ENCODE measurements at regions not wholly inside any gene's neighbourhood (a gene's known extent, or its start where the extent isn't known, plus 50 kb on each side); places are given as distances from the start of the nearest gene placed in this dataset.

DNA sequence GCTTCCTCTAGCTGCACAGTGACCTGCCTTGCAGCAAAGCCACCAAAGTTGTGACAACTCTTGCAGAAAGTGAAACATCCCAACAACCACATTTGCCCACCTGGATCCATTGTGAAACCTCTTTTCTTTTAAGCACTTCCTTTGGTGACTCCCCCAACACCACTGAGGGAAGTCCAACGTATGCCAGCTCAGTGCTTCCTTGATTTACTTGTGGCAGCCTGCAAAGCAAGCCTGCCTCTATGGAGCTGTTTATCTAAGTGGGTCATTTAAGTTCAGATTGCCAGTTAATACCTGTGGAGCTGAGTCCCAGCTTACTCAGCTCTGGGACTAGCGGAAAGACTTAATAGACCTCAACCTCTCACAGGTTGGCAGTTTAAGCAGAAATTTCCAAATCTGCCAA, 230.8 kb upstream of the GHITM start:
- no peak for DNase-seq (ENCODE audit: low spot score in 2 of 2)
- no peak for ATAC-seq
- no peaks in the 10 kb centered on the region for H3K36me3 Mint-ChIP-seq
- H3K27ac Mint-ChIP-seq: no peak overlapping the region
- H3K9me3 Mint-ChIP-seq: peaks cover under 1 to 3% of the 10 kb centered on the region in 2 donors

DNA sequence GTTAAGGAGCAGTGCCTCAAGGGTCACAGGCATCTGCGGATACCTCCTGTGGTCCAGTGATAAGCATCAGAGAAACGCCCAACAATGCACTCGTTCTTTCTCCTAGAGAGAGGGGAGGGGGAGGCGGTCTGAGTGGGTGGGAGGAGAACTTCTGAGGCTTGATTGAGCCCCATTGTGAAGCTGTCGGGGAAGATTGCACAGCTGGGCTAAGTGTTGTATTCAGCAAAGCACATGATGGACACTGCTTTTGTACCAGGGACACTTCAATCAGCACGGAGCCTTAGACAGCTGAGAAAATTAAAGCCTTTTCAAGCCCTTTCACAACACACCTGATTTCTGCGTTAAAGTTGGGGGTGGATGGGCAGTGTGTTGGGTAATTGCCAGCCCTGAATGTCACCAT, 230.3 kb upstream of the GHITM start:
- Mint-ChIP-seq H3K36me3 (no peaks in the 10 kb centered on the region), H3K9me3 (peaks cover 0 to 1% of the 10 kb centered on the region in 2 donors), H3K27ac (no peak overlapping the region)
- no peak for ATAC-seq
- DNase-seq (ENCODE audit: low spot score in 2 of 2): no peak

DNA sequence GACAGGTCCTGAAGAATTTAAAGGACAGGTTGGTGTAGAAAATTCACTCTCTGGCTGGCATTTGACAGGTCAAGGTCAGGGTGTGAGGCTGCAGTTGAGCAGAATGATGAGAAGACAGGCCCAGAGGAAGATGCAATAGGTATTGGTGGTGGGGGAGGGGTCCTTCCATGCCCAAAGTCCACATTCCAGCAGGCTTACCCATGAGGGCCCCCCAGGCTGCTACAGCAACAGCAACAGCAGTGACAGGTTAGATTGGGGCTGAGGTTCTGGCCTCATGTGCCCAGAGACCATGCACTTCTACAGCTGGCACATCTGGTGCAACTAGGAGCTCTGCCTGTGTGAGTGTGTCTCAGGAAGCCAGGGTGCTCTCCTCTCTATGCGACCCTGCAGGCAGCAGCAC, 223.5 kb upstream of the GHITM start:
- Mint-ChIP-seq H3K9me3 (no peaks in the 10 kb centered on the region), H3K27ac (no peak overlapping the region), H3K36me3 (no peaks in the 10 kb centered on the region)
- DNase-seq (ENCODE audit: low spot score in 2 of 2): no peak
- no peak for ATAC-seq

DNA sequence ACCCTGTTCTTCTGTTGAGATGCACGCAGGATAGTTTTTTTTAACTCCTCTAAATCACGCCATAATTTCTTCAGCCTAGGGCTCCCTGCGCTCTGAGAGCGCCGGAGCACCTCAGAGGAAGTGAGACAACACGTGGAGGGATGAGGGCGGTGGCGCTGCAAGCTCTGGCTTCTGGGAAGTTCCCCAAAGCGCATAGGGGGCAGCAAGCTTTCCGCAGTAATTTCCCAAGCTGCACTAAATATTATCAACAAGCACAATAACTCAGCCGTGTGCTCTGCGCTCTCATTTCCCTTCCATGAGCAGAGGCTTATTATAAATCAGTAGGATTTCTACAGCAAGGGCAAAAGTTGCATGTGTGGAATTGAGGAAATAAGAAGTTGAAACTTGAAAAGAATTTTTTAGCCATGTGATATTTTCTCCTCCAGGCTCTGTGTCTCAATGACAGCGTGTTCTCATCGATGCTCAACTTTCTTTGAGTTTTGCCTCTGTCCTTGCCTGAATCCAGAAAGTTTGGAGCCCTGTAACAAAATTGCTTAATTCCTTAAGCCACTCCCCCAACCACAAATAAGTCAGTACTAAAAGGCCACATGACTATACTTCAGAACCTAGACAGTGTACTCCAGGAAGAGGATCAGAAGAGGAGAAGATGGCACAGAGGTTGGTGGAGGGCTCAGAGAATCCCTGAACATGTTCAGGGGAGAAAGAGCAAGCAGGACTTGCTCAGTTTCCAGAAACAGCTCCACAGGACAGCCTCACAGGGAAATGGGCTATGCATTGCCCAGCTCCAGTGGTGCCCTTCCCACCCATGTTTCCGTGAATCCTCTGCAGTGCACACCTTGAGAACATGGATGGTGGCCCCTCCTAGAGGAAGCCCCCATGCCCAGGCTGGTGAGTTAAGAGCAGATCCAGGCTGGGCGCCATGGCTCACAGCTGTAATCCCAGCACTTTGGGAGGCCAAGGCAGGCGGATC, 221.5 kb upstream of the GHITM start:
- Mint-ChIP-seq H3K9me3 (no peaks in the 10 kb centered on the region), H3K27ac (no peak overlapping the region), H3K36me3 (no peaks in the 10 kb centered on the region)
- ATAC-seq (no peak), DNase-seq (ENCODE audit: low spot score in 2 of 2) (no peak)

DNA sequence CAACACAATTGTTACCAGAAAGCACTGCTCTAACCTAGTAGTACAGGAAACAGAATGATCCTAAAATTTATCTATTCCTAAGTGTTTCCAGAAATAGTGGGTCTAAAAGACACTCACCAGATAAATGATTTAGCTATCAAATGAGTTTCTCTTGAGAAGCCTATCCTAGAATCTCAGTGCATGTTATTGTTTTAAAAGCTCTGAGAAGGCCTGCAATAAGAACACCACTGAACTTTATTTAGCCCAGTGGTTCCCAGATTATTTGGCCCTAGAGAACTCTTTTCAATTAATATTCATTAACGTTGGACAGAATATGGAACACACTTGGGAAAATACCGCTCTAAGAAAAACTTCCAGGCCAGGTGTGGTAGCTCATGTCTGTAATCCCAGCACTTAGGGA, 220.1 kb upstream of the GHITM start:
- Mint-ChIP-seq H3K27ac (no peak overlapping the region), H3K36me3 (no peaks in the 10 kb centered on the region), H3K9me3 (no peaks in the 10 kb centered on the region)
- ATAC-seq (no peak), DNase-seq (ENCODE audit: low spot score in 2 of 2) (no peak)

DNA sequence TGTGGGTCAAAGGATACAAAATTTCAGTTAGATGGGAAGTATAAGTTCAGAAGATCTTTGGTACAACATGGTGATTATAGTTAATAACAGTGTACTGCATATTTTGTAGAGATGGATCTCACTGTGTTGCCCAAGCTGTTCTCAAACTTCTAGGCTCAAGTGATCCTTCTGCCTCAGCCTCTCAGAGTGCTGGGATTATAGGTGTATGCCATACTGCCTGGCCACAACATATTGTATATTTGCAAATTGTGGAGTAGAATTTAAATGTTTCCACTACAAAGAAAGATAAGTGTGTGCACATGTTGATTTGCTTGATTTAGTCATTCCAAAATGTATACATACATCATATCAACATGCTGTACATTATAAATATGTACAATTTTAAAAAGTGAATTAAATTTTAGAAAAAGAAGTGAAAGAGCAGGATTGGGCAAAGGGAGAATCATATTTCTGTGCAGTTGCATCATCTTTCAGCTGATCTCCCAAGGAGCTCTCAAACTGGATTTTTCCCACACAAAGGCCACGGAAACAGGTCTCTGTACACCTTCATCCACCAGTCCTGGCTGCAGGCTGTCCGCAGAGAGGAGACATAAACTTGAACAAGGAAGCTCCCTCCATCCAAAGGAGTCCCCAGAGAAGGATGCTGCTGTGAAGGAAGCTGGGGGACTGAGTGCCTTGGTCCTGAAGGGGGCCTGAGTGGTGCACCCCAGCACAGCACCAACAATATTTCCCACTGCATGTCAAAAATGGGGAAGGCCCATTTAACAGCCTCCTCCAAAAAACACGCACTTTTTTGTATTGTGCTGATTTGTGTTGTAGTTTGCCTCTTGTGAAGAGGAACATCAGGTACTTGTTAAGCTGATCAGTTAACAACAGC, 217.1 kb upstream of the GHITM start:
- H3K36me3 Mint-ChIP-seq: no peaks in the 10 kb centered on the region
- no peak for DNase-seq (ENCODE audit: low spot score in 2 of 2)
- H3K9me3 Mint-ChIP-seq: no peaks in the 10 kb centered on the region
- no peak for ATAC-seq
- H3K27ac Mint-ChIP-seq: no peak overlapping the region

DNA sequence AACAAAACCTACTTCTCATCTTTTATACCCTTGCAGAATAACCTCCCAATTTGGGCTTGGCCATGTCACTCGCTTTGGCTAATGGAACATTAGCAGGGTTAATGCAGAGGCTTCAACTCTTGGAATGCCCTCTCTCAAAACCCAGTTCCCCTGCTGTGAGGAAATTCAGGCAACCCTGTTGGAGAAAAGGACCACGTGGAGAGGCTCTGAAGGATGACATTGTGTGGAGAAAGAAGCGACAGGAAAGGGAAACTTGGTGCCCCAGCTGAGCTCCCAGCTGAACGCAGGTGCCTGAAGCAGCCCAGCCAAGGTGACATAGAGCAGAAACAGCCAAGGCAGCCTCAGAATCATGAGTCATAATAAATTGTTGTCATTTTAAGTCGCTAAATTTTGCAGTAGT, 214.2 kb upstream of the GHITM start:
- no peaks in the 10 kb centered on the region for H3K9me3 Mint-ChIP-seq
- H3K36me3 Mint-ChIP-seq: no peaks in the 10 kb centered on the region
- ATAC-seq (no peak), DNase-seq (ENCODE audit: low spot score in 2 of 2) (no peak)
- H3K27ac Mint-ChIP-seq: no peak overlapping the region

DNA sequence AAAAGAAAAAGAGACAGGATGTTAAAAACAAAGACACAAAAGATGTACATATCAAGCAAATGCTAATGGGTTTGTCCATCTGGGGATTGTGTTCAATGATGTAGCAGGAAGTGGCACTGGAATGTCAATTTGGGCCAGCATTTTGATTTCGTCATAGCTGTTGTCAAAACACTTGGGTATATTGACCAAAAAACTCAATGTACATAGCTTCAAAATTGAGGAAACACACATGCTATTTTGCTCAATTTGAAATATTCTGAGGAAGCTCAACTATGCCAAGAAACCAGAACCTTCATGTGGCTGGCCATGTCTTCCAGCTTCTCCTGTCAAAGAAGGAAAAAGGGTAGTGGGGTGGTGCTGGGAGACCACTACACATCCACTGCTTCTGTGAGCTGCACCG, 212.7 kb upstream of the GHITM start:
- H3K27ac Mint-ChIP-seq: no peak overlapping the region
- no peak for DNase-seq (ENCODE audit: low spot score in 2 of 2)
- H3K36me3 Mint-ChIP-seq: no peaks in the 10 kb centered on the region
- no peak for ATAC-seq
- H3K9me3 Mint-ChIP-seq: no peaks in the 10 kb centered on the region

DNA sequence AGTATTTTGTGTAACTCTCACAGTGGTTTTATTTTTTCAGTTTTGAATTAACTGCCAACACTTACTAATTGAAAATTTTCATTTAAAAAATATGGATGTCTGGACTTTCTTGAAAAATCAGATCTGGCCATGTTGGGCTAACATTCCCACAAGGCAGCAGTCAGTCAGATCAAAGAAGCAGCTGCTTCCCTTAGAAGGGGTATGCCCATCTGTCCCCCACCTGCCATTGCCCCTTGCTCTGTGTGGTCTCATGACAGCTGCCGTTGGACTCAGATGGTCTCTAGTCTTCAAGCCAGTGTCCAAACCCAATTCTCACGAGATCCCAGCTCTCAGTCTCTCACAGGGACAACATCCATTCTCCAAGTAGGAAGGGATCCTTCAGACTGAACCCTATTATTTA, 212.1 kb upstream of the GHITM start:
- Mint-ChIP-seq H3K36me3 (no peaks in the 10 kb centered on the region), H3K9me3 (no peaks in the 10 kb centered on the region), H3K27ac (no peak overlapping the region)
- no peak for DNase-seq (ENCODE audit: low spot score in 2 of 2)
- ATAC-seq: no peak

DNA sequence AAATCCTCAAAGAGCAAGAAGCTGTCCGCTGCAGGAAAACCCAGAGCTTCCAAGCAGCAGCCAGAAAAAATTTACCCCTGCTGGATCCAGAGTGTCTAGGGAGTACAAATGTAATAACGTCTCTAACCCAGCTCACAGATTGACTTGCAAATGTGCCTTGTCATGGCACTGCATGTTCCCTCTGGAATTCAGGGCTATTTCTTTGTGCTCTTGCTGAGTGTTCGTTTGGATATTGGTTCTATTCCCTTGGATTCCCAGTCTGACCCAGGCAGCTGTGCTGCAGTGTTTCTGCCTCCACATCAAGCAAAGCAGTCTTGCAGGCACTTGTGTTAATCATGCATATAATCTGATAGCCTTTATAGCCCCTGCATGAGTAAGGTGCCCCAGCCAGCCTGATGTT, 209.9 kb upstream of the GHITM start:
- DNase-seq (ENCODE audit: low spot score in 2 of 2) (no peak), ATAC-seq (no peak)
- Mint-ChIP-seq H3K27ac (no peak overlapping the region), H3K36me3 (no peaks in the 10 kb centered on the region), H3K9me3 (no peaks in the 10 kb centered on the region)

DNA sequence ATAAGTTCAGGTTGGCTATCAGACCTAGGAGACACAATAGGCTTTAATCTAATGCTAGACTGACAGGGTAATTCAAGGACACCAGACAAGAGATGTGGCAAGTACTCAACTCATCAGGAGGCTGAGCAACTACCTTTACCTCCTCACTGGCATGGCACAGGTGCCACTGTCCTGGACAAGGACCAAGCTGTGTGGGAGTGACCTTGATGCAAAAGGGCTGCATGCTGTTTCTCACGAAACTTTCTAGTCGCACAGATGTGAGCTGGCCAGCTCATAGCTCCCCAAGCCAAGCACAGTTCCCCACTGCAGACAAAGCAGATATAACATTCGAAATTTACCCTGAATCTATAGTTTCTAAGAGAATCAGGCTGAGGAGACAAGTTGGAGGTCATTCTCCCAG, 207.6 kb upstream of the GHITM start:
- no peaks in the 10 kb centered on the region for H3K9me3 Mint-ChIP-seq
- DNase-seq (ENCODE audit: low spot score in 2 of 2) (no peak), ATAC-seq (no peak)
- no peaks in the 10 kb centered on the region for H3K36me3 Mint-ChIP-seq
- H3K27ac Mint-ChIP-seq: no peak overlapping the region

DNA sequence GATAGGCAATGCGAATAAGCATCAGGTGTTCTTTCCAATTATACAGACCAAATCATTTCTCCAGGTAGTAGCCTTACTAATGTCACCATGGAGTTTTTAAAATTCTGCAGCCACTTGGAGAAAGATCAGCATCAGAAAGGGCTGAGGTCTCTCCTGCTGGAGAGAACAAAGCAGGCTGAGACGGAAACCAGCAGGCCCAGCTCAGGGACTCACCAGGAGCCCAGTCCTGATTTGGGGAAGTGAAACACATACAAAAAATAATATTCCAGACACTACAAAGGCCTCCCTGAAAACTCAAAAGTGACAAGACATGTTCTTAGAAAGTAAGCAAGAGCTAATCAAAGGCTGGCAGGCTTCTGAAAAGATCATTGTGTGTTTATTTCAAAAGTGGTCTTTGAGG, 207.1 kb upstream of the GHITM start:
- no peaks in the 10 kb centered on the region for H3K9me3 Mint-ChIP-seq
- DNase-seq (ENCODE audit: low spot score in 2 of 2) (no peak), ATAC-seq (no peak)
- H3K36me3 Mint-ChIP-seq: no peaks in the 10 kb centered on the region
- H3K27ac Mint-ChIP-seq: no peak overlapping the region

DNA sequence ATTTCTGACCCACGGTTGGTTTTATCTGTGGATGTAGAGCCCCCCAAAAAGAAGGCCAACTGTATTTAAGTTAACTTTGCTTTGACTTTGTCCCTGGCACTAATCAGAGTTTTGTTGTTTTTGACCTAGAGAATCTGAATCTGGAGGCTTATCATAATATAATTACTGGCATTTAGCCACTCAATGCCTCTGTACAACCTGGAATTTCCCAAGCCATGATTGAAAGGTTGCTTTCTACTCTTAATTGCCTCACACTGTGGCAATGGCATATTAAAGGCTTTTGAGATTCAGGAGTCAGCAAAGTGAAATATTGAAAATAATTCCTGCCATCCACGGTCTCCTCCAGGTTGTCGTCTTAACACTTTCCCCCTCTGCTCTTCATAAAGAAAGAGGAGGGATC, 205.2 kb upstream of the GHITM start:
- DNase-seq (ENCODE audit: low spot score in 2 of 2) (no peak), ATAC-seq (no peak)
- H3K9me3 Mint-ChIP-seq: no peaks in the 10 kb centered on the region
- no peaks in the 10 kb centered on the region for H3K36me3 Mint-ChIP-seq
- no peak overlapping the region for H3K27ac Mint-ChIP-seq

DNA sequence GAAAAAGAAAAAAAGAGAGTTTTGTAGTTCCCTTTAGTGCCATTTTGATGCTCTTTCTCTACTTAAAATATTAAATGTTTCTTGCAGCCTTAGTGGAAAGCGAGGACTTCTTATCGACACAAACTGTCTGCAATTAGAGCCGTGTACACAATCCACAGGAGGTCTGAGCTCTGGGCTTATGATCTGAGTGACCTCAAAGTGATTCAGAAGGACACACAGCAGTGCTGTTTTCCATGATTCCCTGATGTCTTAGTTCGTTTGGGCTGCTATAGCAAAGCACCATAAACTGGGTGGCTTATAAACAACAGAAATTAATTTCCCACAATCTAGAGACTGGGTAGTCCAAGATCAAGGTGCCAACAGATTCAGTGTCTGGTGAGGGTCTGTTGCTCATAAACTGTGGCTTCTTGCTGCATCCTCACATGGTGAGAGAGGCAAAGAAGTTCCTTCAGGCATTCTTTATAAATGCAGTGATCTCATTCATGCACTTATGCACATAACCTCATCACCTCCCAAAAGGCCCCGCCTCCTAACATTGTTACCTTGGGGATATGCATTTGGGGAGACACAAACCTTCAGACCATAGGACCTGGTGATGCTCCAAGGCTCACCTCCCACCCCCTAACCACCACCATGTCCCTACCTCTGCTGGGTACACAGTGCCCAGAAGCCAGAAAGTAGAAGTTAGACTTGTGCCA, 204.5 kb upstream of the GHITM start:
- Mint-ChIP-seq H3K27ac (no peak overlapping the region), H3K9me3 (no peaks in the 10 kb centered on the region), H3K36me3 (no peaks in the 10 kb centered on the region)
- no peak for ATAC-seq
- DNase-seq (ENCODE audit: low spot score in 2 of 2): no peak

DNA sequence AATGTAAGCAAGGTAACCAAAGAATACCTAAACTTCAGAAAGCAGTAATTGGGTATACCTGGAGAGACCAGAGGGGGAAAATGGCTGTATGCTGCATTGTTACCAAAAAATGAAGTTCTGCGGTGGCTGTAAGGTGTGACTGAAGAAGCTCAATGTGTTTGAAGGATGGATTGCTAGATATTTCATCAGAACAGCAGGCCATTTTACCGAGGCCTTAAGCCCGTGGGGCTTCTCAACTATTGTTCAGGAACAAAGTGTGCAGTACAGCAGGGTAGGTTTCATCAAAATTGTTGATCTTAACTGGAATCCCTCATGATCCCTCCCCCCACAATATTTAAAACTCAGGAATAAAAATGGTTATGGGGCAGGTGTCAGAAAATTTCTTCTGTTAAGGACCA, 204.0 kb upstream of the GHITM start:
- no peak for ATAC-seq
- Mint-ChIP-seq H3K27ac (no peak overlapping the region), H3K9me3 (no peaks in the 10 kb centered on the region), H3K36me3 (no peaks in the 10 kb centered on the region)
- no peak for DNase-seq (ENCODE audit: low spot score in 2 of 2)

DNA sequence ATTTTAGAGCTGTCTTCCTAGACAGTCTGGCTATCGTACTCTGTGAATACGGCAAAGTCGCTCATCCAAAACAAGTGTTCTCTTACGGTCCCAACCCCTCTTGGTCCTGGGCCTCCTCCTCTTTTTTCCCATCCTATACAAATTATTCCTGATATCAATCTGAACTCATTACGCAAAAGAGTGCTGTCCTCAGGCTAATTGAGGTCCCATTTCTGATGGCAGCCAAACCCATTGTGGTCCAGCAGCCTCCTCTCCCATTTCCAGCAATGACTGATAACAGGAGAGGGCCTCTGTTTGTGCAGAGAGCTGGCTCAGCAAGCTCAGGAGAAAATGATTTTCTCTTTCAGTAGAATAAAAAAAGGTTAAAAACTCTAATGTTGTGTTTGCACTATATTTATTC, 203.4 kb upstream of the GHITM start:
- ATAC-seq (no peak), DNase-seq (ENCODE audit: low spot score in 2 of 2) (no peak)
- no peaks in the 10 kb centered on the region for H3K9me3 Mint-ChIP-seq
- H3K27ac Mint-ChIP-seq: peak overlapping the region in 1 of 2 donors; percentile 67
- H3K36me3 Mint-ChIP-seq: no peaks in the 10 kb centered on the region

DNA sequence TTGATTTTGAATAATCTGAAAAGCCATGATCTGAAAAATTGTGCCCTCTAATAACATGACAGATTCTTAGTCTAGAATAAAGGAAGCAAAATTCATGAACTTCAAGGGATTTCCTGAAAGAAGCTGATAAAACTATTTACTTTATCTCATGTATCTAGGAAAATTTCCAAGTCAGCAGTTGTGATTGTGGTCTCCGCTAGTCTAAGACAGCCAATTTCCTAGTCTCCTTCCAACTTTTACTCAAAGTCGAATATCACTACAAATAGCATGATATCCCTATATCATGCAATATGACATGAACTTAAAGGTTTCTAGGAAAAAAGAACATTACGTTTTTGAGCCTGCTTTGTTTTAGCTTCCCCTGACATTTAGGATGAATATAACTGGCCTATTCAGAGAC, 202.1 kb upstream of the GHITM start:
- no peak for ATAC-seq
- no peaks in the 10 kb centered on the region for H3K36me3 Mint-ChIP-seq
- no peak overlapping the region for H3K27ac Mint-ChIP-seq
- H3K9me3 Mint-ChIP-seq: no peaks in the 10 kb centered on the region
- no peak for DNase-seq (ENCODE audit: low spot score in 2 of 2)

All from activated naive CD4-positive, alpha-beta T cell treated with anti-CD3 and anti-CD28 coated beads, Interleukin-2, amount 50 U/mL, for 72 hours (primary cell).